Neuronal stem cell (in vitro differentiated cells): ENCODE measurements at regions not wholly inside any gene's neighbourhood (a gene's known extent, or its start where the extent isn't known, plus 50 kb on each side); places are given as distances from the start of the nearest gene placed in this dataset.
"Not testable (repeated sequence)": the region's sequence is repeated elsewhere in the genome, so short reads cannot be mapped to it uniquely, and the experiment has no call there.

Experiments
- DNase-seq: peaks from one replicate; pipeline ENCODE4 v3.0.0-alpha.2; 2013; ENCODE audit warnings: low spot score
- H2AFZ ChIP-seq: one replicate; pipeline ENCODE4 v1.6.1; 2013; ENCODE audit warnings: mild to moderate bottlenecking, low read length, inconsistent platforms
- H2AK5ac ChIP-seq: 2 replicates; pipeline ENCODE4 v1.6.1; 2013; ENCODE audit warnings: low read depth, mild to moderate bottlenecking, inconsistent platforms, low read length, moderate library complexity, mixed read lengths
- H2BK120ac ChIP-seq: 2 replicates; pipeline ENCODE4 v1.6.1; 2013; ENCODE audit warnings: low read depth, mild to moderate bottlenecking, inconsistent platforms, low read length, moderate library complexity, mixed read lengths
- H2BK12ac ChIP-seq: one replicate; pipeline ENCODE4 v1.6.1; 2013; ENCODE audit warnings: low read length, inconsistent platforms
- H2BK15ac ChIP-seq: 2 replicates; pipeline ENCODE4 v1.6.1; 2013; ENCODE audit warnings: mild to moderate bottlenecking, low read length, inconsistent platforms, mixed read lengths
- H2BK5ac ChIP-seq: one replicate; pipeline ENCODE4 v1.6.1; 2013; ENCODE audit warnings: inconsistent platforms, mild to moderate bottlenecking, low read length, moderate library complexity
- H3K14ac ChIP-seq: one replicate; pipeline ENCODE4 v1.6.1; 2013; ENCODE audit warnings: low read length, inconsistent platforms
- H3K18ac ChIP-seq: 2 replicates; pipeline ENCODE4 v1.6.1; 2013; ENCODE audit warnings: low read length, inconsistent platforms
- H3K23ac ChIP-seq: 2 replicates; pipeline ENCODE4 v1.6.1; 2013; ENCODE audit warnings: low read depth, mild to moderate bottlenecking, mixed read lengths, low read length, inconsistent platforms; ENCODE audit not compliant: poor library complexity
- H3K27ac ChIP-seq: replicated peaks from 3 replicates; pipeline ENCODE4 v1.5.1; 2013; ENCODE audit warnings: low read length, inconsistent platforms
- H3K27me3 ChIP-seq, 3 experiments: 2 replicates each; pipeline ENCODE4 v1.6.1; 2013; ENCODE audit warnings: low read length in 3 of 3, mild to moderate bottlenecking in 2 of 3, inconsistent platforms in 1 of 3, low read depth in 1 of 3, mixed read lengths in 1 of 3, moderate library complexity in 1 of 3; ENCODE audit not compliant: control insufficient read depth in 3 of 3, insufficient read depth in 3 of 3
- H3K36me3 ChIP-seq, 2 donors: replicated peaks in 1 of 2; 2 replicates each; pipeline ENCODE4 v1.6.1; 2013; ENCODE audit warnings: low read length in 2 of 2; ENCODE audit not compliant: control insufficient read depth in 2 of 2, insufficient read depth in 2 of 2
- H3K4ac ChIP-seq: 2 replicates; pipeline ENCODE4 v1.6.1; 2013; ENCODE audit warnings: inconsistent platforms, mild to moderate bottlenecking, low read length, moderate library complexity
- H3K4me1 ChIP-seq, 2 donors: 1 replicate in 1 of 2; 2 replicates in 1 of 2; pipeline ENCODE4 v1.6.1; 2013; ENCODE audit warnings: low read length in 2 of 2, low read depth in 1 of 2; ENCODE audit not compliant: control insufficient read depth in 2 of 2, insufficient read depth in 1 of 2
- H3K4me2 ChIP-seq: one replicate; pipeline ENCODE4 v1.6.1; 2013; ENCODE audit warnings: mild to moderate bottlenecking, low read length, inconsistent platforms; ENCODE audit not compliant: insufficient read depth, poor library complexity, severe bottlenecking
- H3K4me3 ChIP-seq, 2 donors: 2 replicates each; pipeline ENCODE4 v1.5.1; 2013; ENCODE audit warnings: low read length in 2 of 2, mild to moderate bottlenecking in 2 of 2, inconsistent platforms in 1 of 2, moderate library complexity in 1 of 2
- H3K79me1 ChIP-seq: one replicate; pipeline ENCODE4 v1.6.1; 2013; ENCODE audit warnings: low read depth, mild to moderate bottlenecking, inconsistent platforms, low read length, moderate library complexity
- H3K9ac ChIP-seq: one replicate; pipeline ENCODE4 v1.6.1; 2013; ENCODE audit warnings: mild to moderate bottlenecking, low read depth, low read length, inconsistent platforms; ENCODE audit not compliant: poor library complexity
- H3K9me3 ChIP-seq, 2 donors: replicated peaks in 1 of 2; 2 replicates each; pipeline versions ENCODE3 to v1.6.1; 2013; ENCODE audit warnings: low read length in 2 of 2, mild to moderate bottlenecking in 2 of 2, inconsistent platforms in 1 of 2, low read depth in 1 of 2, mixed read lengths in 1 of 2, moderate library complexity in 1 of 2; ENCODE audit not compliant: control insufficient read depth in 2 of 2, insufficient read depth in 1 of 2
- H4K8ac ChIP-seq: one replicate; pipeline ENCODE4 v1.6.1; 2013; ENCODE audit warnings: low read depth, mild to moderate bottlenecking, inconsistent platforms, low read length, moderate library complexity
- H4K91ac ChIP-seq: one replicate; pipeline ENCODE4 v1.6.1; 2013; ENCODE audit warnings: low read length, low read depth, mild to moderate bottlenecking, inconsistent platforms; ENCODE audit not compliant: poor library complexity
- WGBS, 2 donors: extraction: QIAGEN DNeasy Blood & Tissue Kit; methylation state at CpG; one replicate each; pipeline ENCODE4 v1.1.7; 2013; ENCODE audit warnings: missing lambda C conversion rate in 2 of 2, mixed read lengths in 1 of 2; ENCODE audit not compliant: insufficient read length in 2 of 2, insufficient replicate concordance in 1 of 2; ENCODE audit errors: extremely low coverage in 2 of 2; 5-methylcytosine and 5-hydroxymethylcytosine counted together

- H2BK120ac ChIP-seq, H3K9ac ChIP-seq, H3K4me3 ChIP-seq, H3K27me3 ChIP-seq, H3K79me1 ChIP-seq, H3K18ac ChIP-seq, H2BK5ac ChIP-seq, H4K8ac ChIP-seq, H3K27ac ChIP-seq, DNase-seq, H2BK15ac ChIP-seq, H3K4ac ChIP-seq, H2BK12ac ChIP-seq, H2AK5ac ChIP-seq, H4K91ac ChIP-seq, H3K14ac ChIP-seq, H2AFZ ChIP-seq, H3K23ac ChIP-seq, H3K36me3 ChIP-seq, H3K4me2 ChIP-seq: not testable (repeated sequence)
- Histone ChIP-seq H3K4me1 (peaks cover 0 to 15% of the 10 kb centered on the region in 2 donors), H3K9me3 (peaks cover 0 to 11% of the 10 kb centered on the region in 2 donors)
- no CpG with 5 or more reads among the region's 4 CpGs for WGBS, 2 donors
Observed at GRCh38 chr2:226532976-226533375, 266.6 kb downstream of the IRS1 start.

- no peak overlapping the region for H2AK5ac ChIP-seq
- no peak overlapping the region for H2BK12ac ChIP-seq
- no peak overlapping the region for H4K91ac ChIP-seq
- no peak overlapping the region for H3K9ac ChIP-seq
- peaks cover 0 to 14% of the 10 kb centered on the region in 2 donors for H3K4me1 ChIP-seq
- H2BK15ac ChIP-seq: no peak overlapping the region
- no peak overlapping the region for H2AFZ ChIP-seq
- H3K36me3 ChIP-seq: no peaks in the 10 kb centered on the region
- H3K23ac ChIP-seq: no peak overlapping the region
- H3K4ac ChIP-seq: no peak overlapping the region
- H3K9me3 ChIP-seq: peaks cover 0 to 11% of the 10 kb centered on the region in 2 donors
- no peak overlapping the region for H3K14ac ChIP-seq
- DNase-seq: no peak
- no CpG with 5 or more reads among the region's 12 CpGs for WGBS, 2 donors
- no peak overlapping the region for H3K4me3 ChIP-seq
- H3K18ac ChIP-seq: no peak overlapping the region
- H4K8ac ChIP-seq: no peak overlapping the region
- no peaks in the 10 kb centered on the region for H3K79me1 ChIP-seq
- H3K27me3 ChIP-seq: no peaks in the 10 kb centered on the region
- no peak overlapping the region for H2BK5ac ChIP-seq
- no peak overlapping the region for H2BK120ac ChIP-seq
- H3K4me2 ChIP-seq: no peak overlapping the region
- no peak overlapping the region for H3K27ac ChIP-seq
Observed at GRCh38 chr2:226531061-226531810, 268.4 kb downstream of the IRS1 start.

GRCh38 chr2:226529556-226529955, 270.1 kb downstream of the IRS1 start:
- H3K14ac ChIP-seq: no peak overlapping the region
- H2BK120ac ChIP-seq: no peak overlapping the region
- H3K27me3 ChIP-seq: no peaks in the 10 kb centered on the region
- no peak overlapping the region for H3K4me3 ChIP-seq
- peaks cover 0 to 11% of the 10 kb centered on the region in 2 donors for H3K9me3 ChIP-seq
- H3K79me1 ChIP-seq: no peaks in the 10 kb centered on the region
- H4K91ac ChIP-seq: no peak overlapping the region
- no peak for DNase-seq
- H2BK15ac ChIP-seq: no peak overlapping the region
- no peaks in the 10 kb centered on the region for H3K4me1 ChIP-seq
- no peak overlapping the region for H3K23ac ChIP-seq
- no peak overlapping the region for H3K4ac ChIP-seq
- no peak overlapping the region for H4K8ac ChIP-seq
- no peak overlapping the region for H2BK5ac ChIP-seq
- H3K36me3 ChIP-seq: no peaks in the 10 kb centered on the region
- H2AK5ac ChIP-seq: no peak overlapping the region
- H3K4me2 ChIP-seq: no peak overlapping the region
- no CpG with 5 or more reads among the region's 2 CpGs for WGBS, 2 donors
- H3K27ac ChIP-seq: no peak overlapping the region
- no peak overlapping the region for H2BK12ac ChIP-seq
- no peak overlapping the region for H2AFZ ChIP-seq
- no peak overlapping the region for H3K18ac ChIP-seq
- no peak overlapping the region for H3K9ac ChIP-seq

GRCh38 chr2:226526716-226527115, 272.9 kb downstream of the IRS1 start:
- Histone ChIP-seq H3K4ac (no peak overlapping the region), H3K4me1 (no peaks in the 10 kb centered on the region), H3K36me3 (no peaks in the 10 kb centered on the region)

More at GRCh38 chr2:226526716-226527115, 272.9 kb downstream of the IRS1 start:
- Histone ChIP-seq H2BK15ac (no peak overlapping the region), H3K9me3 (peaks cover 0 to 5% of the 10 kb centered on the region in 2 donors), H2AFZ (no peak overlapping the region), H2AK5ac (no peak overlapping the region), H3K4me2 (no peak overlapping the region), H4K91ac (no peak overlapping the region), H3K27ac (no peak overlapping the region), H3K18ac (no peak overlapping the region), H3K14ac (no peak overlapping the region), H3K4me3 (no peak overlapping the region), H3K23ac (no peak overlapping the region), H3K79me1 (no peaks in the 10 kb centered on the region), H2BK5ac (no peak overlapping the region), H4K8ac (no peak overlapping the region), H2BK120ac (no peak overlapping the region), H3K9ac (no peak overlapping the region), H2BK12ac (no peak overlapping the region), H3K27me3 (no peaks in the 10 kb centered on the region)
- WGBS, 2 donors: no CpG with 5 or more reads among the region's 3 CpGs
- no peak for DNase-seq
